NCI-H1092 (cell line): ENCODE measurements at regions not wholly inside any gene's neighbourhood (a gene's known extent, or its start where the extent isn't known, plus 50 kb on each side); places are given as distances from the start of the nearest gene placed in this dataset.
A peak's percentile ranks its signal among the peaks of the same experiment; 100 is the strongest.

ENCODE experiments used
- DNase-seq: peaks from one replicate; lab custom pipeline; 2025; lab: John Stamatoyannopoulos, UW

- DNase-seq: peak; percentile 14
Observed at GRCh38 chr21:16305686-16306085, 575.9 kb downstream of the USP25 start.

- DNase-seq: no peak
Observed at GRCh38 chr21:16307256-16307655, 577.5 kb downstream of the USP25 start.

DNA sequence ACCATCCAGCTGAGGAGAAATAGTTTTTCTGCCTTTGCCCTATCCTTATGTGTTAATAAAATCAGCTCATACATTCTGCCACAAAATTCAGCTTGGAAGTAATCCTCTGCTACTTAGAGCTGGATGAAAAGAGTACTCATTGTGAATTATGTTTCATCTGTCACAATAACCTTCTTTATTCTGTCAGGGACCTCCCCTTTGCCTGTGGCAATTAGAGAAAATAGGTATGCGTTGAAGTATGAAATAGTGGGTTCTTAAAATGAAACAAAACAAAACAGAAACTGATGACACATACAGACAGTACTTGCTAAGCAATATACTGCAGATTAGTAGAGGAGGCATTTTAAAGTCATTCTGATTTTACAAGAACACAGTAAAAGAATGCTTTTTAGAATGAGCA, 578.5 kb downstream of the USP25 start:
- DNase-seq: no peak

- no peak for DNase-seq
Observed at GRCh38 chr21:16309250-16309971, 579.6 kb downstream of the USP25 start.

DNA sequence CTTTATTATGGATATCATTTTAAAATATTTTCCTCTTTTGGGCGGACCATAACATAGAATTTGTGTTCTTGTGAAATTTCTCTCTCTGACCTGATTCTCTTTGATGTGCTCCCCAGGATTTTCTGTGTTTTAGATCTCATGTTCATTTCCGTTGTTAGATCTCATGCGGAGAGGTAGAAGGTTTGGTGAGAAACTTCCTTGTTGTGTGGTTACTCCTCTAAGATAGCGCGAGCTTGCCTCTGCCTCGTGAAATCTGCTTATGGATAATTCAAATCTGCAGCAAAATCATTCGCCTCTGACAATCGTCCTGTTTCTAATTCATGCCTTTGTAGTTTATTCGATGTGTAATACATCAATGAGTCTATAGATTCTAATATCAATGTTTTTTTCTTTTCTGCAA, 580.4 kb downstream of the USP25 start:
- no peak for DNase-seq

GRCh38 chr21:16311229-16311628, 581.4 kb downstream of the USP25 start:
- no peak for DNase-seq

- DNase-seq: no peak
Observed at GRCh38 chr21:16312321-16312720, 582.5 kb downstream of the USP25 start.

DNA sequence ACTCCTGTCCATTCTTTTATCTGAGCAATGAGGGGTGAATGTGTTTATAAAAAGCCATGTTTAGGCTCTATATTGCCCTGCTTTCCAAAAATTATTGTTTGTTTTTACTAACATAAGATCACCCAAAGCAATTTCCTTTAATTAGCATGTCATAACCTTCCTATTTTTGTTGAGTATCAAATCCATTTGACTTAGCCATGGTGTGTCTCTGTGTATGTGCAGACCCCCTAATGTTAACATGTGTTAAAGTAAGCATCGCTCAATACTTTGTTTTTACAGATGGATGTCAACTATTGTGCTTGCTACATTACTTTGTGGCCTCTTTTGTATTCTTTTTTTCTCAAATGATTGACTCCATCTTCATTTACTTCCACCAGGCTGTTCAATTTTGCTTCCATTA, 585.4 kb downstream of the USP25 start:
- no peak for DNase-seq

- DNase-seq: no peak
Observed at GRCh38 chr21:16318651-16319300, 589.0 kb downstream of the USP25 start.

- DNase-seq: no peak
Observed at GRCh38 chr21:16320110-16320509, 590.3 kb downstream of the USP25 start.

GRCh38 chr21:16322454-16322853, 592.7 kb downstream of the USP25 start:
- DNase-seq: no peak

DNA sequence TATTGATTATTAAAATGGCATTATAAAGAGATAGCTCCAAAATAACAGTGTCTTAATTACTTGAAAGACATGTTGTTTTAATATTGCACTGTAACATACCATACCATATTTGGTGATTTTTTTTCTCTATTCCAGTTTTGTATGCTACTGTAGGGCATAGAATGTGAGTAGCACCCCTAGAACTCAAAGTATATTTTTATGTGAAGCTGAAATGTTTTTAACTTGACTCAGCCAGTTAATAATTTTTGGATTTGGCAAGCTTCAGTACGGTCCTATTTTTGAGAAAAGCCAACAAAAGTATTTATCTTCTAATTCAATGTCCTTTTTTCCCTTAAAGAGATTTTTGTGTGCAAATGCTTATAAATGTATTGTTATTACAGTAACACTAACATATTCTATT, 593.8 kb downstream of the USP25 start:
- DNase-seq: no peak

DNA sequence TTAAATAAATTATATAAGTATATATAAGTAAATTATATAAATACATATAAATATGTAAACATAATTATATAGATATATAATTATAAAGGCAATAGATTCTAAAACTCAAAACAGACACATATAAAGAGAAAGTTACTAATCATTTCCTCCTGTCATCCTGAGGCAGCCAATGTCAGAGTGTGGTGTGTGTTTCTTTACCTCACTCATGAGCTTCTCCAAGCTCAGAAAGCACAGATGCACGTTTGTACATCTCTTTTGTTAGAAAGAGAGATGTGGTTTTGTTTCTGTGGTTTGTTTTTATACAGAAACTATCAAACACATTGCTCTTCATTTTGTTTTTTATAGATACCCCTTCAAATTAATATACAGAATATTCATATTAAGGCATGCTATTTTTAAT, 594.8 kb downstream of the USP25 start:
- no peak for DNase-seq

DNA sequence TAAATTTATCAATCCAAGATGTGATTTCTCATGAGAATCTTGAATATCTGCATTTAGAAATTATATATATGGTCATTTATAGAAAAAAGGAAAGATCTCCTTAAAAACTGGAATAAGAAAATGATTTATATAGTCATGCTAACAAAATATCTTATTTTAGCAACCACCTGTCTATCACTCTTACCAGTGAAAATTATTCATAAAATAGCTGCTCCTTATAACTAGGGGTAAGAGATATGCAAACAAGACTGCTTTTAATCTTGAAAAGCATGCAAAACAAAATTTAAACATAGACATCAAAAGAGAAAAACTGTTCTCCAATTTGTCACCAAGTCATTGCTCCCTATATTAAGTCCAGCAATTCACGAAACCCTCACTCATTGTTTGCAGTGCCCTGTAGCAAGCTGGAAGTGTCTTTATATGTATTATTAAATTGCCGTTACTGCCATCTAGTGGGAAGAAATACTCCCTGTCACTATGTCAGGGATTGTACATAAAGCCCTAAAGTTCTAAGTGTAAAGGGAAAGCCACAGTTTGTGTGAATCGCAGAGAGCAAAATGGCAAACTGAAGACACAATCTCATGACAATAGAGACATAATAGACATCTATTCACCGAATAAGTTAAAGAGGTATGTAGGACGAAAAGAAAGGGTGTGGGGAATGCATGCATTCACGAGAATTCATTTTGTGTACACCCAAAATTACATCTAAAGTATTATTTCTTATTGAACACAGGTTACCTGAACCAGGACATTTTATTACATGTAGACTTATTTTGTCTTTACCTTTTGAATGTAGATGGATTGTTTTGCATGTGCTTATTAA, 600.5 kb downstream of the USP25 start:
- DNase-seq: peak; percentile 77

DNA sequence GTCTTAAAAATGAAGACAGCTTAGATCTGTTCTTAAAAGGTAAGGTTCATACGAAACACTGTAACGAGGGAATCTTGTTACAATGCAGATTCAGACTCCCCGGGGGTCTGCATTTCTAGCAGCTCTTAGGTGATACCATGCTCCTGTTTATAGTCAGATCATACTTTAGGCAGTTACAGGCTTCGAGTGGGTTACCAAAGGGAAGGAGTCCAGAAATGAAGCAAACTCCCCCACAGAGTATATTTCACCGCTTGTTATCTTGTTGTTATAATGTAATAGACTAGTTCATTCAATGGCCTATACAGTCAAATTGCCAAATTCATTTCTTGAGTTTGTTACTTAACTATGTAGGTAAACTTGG, 601.1 kb downstream of the USP25 start:
- no peak for DNase-seq

- DNase-seq: no peak
Observed at GRCh38 chr21:16337266-16337665, 607.5 kb downstream of the USP25 start.

GRCh38 chr21:16342932-16343331, 613.1 kb downstream of the USP25 start:
- no peak for DNase-seq

DNA sequence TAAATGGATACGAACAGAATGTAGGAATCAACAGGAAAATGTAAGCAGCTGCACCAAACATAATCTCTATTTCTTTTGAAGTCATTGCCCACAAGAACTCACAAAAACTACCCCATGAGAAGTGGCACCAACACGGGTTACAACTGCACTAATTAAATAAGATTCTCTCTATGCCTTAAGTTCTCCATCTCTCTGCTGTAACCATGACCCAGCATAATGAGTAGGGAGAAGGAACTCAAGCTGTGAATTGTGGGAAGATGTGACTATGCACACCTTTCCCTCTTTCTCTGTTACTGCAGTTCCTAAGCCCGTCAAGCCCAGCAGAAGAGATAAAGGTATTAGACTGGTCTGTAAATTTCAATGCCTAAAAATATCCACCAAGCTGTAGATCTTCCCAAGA, 614.0 kb downstream of the USP25 start:
- no peak for DNase-seq

DNA sequence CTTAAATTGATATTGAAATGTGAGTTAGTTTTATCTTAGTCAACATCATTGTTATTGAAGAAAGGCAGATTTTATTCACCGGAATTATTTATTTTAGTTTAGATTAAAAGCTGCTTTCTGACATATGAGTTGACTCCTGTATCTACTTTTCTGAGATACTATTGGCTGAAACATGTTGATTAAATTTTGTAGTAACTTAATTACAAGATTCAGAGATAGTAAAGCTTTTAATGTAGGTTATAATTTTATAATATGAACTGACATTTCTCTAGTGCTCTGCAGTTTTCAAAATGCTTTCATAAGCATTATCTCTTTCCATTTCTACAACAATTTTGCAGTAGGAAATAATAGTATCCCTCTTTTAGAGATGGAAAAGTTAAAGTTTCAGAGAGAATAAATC, 616.0 kb downstream of the USP25 start:
- no peak for DNase-seq

- no peak for DNase-seq
Observed at GRCh38 chr21:16347223-16347622, 617.4 kb downstream of the USP25 start.

DNA sequence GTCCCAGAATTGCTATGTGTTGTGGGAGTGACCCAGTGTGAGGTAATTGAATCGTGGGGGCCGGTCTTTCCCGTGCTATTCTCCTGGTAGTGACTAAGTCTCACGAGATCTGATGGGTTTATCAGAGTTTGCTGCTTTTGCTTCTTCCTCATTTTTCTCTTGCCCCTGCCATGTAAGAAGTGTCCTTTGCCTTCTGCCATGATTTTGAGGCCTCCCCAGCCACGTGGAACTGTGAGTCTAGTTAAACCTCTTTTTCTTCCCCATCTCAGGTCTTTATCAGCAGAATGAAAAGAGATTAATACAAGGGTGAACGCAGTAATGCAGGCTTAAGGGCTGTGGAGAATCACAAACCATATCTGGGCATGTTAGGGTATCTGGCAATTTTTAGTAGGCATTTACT, 624.0 kb downstream of the USP25 start:
- no peak for DNase-seq

DNA sequence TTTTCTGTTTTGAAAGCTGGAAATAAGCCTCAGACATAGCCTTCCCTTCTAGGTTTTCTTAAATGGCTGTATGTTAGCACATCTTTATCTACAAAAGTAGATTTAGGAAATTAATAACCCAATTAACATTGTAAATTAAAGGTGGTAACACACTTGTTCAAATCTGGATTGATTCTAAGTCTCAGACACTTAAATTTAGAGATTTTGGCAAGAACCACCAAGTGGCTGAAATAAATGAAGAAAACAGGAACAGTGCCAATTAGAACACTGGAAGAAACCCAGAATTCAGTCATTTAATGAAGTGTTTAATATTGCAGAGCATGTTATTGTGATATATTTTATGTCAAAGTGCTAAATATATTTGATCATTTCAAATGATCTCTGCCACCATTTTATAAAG, 628.2 kb downstream of the USP25 start:
- DNase-seq: no peak

DNA sequence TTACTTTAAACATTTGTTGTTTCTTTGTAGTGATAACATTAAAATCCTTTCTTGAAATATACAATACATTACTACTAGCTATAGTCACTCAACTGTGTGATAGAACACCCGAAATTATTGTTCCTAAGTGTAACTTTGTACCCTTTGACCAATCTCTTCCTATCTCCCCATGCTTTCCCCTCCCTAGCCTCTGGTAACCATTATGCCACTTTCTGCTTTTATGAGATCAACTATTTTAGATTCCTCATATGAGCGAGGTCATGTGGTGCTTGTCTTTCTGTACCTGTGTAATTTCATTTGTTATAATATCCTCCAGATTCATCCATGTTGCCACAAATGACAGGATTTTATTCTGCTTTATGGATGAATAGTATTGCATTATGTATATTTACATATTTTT, 629.0 kb downstream of the USP25 start:
- no peak for DNase-seq
